Ishikawa (cell line): ENCODE measurements at regions not wholly inside any gene's neighbourhood (a gene's known extent, or its start where the extent isn't known, plus 50 kb on each side); places are given as distances from the start of the nearest gene placed in this dataset.

Experiments used
- CEBPB ChIP-seq: IDR thresholded peaks from 2 replicates; pipeline ENCODE4 v1.6.1; 2012
- CREB1 ChIP-seq: IDR thresholded peaks from 2 replicates; pipeline ENCODE4 v1.6.1; 2012; ENCODE audit warnings: low read depth
- EGR1 ChIP-seq: IDR thresholded peaks from 2 replicates; pipeline ENCODE4 v1.6.1; 2012
- EP300 ChIP-seq: IDR thresholded peaks from 2 replicates; pipeline ENCODE4 v1.6.1; 2012; ENCODE audit warnings: borderline replicate concordance
- FOXM1 ChIP-seq: IDR thresholded peaks from 2 replicates; pipeline ENCODE4 v1.6.1; 2012; ENCODE audit warnings: low read depth, borderline replicate concordance
- MAX ChIP-seq: IDR thresholded peaks from 2 replicates; pipeline ENCODE4 v1.6.1; 2012
- NFIC ChIP-seq: IDR thresholded peaks from 2 replicates; pipeline ENCODE4 v1.6.1; 2012
- RAD21 ChIP-seq: IDR thresholded peaks from 2 replicates; pipeline ENCODE4 v1.6.1; 2012; ENCODE audit warnings: low read depth
- REST ChIP-seq: IDR thresholded peaks from 2 replicates; pipeline ENCODE4 v1.6.1; 2012; ENCODE audit warnings: low read depth, mild to moderate bottlenecking
- TAF1 ChIP-seq: IDR thresholded peaks from 2 replicates; pipeline ENCODE4 v1.6.1; 2012; ENCODE audit warnings: low read depth, mild to moderate bottlenecking
- TCF12 ChIP-seq: IDR thresholded peaks from 2 replicates; pipeline ENCODE4 v1.6.1; 2012; ENCODE audit warnings: low read depth
- YY1 ChIP-seq: IDR thresholded peaks from 2 replicates; pipeline ENCODE4 v1.6.1; 2012; ENCODE audit warnings: low read depth

- TF ChIP-seq YY1 (no peak), RAD21 (no peak), MAX (no peak), CEBPB (no peak), CREB1 (no peak), NFIC (no peak), FOXM1 (no peak), TAF1 (no peak), EP300 (no peak), TCF12 (no peak), REST (no peak), EGR1 (no peak)
Observed at GRCh38 chr18:51430538-51430937, 233.1 kb upstream of the MEX3C start.
